SK-N-SH (cell line): ENCODE measurements at regions not wholly inside any gene's neighbourhood (a gene's known extent, or its start where the extent isn't known, plus 50 kb on each side); places are given as distances from the start of the nearest gene placed in this dataset.

ENCODE experiments used
- EP300 ChIP-seq, 2 experiments: IDR thresholded peaks; 2 replicates each; pipeline versions ENCODE4 v1.4.0 to v1.6.1; 2012; ENCODE audit warnings: borderline replicate concordance in 1 of 2, low read depth in 1 of 2, low read length in 1 of 2
- EZH2phosphoT487 ChIP-seq: fragments of 200-600 bp; sonication (generic); IDR thresholded peaks from 2 replicates; pipeline ENCODE4 v1.6.1; 2017; ENCODE audit warnings: low read depth, mixed run types, mild to moderate bottlenecking, antibody characterized with exemption, moderate library complexity, borderline replicate concordance
- FOXM1 ChIP-seq: IDR thresholded peaks from 2 replicates; pipeline ENCODE4 v1.4.0; 2012; ENCODE audit warnings: low read depth, mild to moderate bottlenecking
- GABPA ChIP-seq: IDR thresholded peaks from 2 replicates; pipeline ENCODE4 v1.4.0; 2012; ENCODE audit warnings: low read depth, mild to moderate bottlenecking
- JUND ChIP-seq: IDR thresholded peaks from 2 replicates; pipeline ENCODE4 v1.4.0; 2012
- MEF2A ChIP-seq: IDR thresholded peaks from 2 replicates; pipeline ENCODE4 v1.4.0; 2012; ENCODE audit warnings: low read depth, borderline replicate concordance
- POLR2AphosphoS5 ChIP-seq: IDR thresholded peaks from 2 replicates; pipeline ENCODE4 v1.6.1; 2012; ENCODE audit warnings: low read depth, low read length
- SIN3A ChIP-seq: IDR thresholded peaks from 2 replicates; pipeline ENCODE4 v1.6.1; 2012; ENCODE audit warnings: low read depth, mild to moderate bottlenecking, low read length, moderate library complexity, borderline replicate concordance
- SMC3 ChIP-seq: IDR thresholded peaks from 2 replicates; pipeline ENCODE4 v1.6.1; 2012; ENCODE audit warnings: low read depth, low read length, improper control_type of control experiment
- TAF1 ChIP-seq: IDR thresholded peaks from 2 replicates; pipeline ENCODE4 v1.6.1; 2012; ENCODE audit warnings: low read depth, mild to moderate bottlenecking, low read length, moderate library complexity, borderline replicate concordance
- YY1 ChIP-seq: IDR thresholded peaks from 2 replicates; pipeline ENCODE4 v1.4.0; 2012; ENCODE audit warnings: low read depth, mild to moderate bottlenecking
- TF ChIP-seq, protein P1 (sequence below): IDR thresholded peaks from 2 replicates; pipeline ENCODE4 v1.4.0; 2012; ENCODE audit warnings: low read depth
- TF ChIP-seq, protein P2 (sequence below): fragments of 200-600 bp; sonication (generic); IDR thresholded peaks from 2 replicates; pipeline ENCODE4 v1.6.1; 2017; ENCODE audit warnings: antibody characterized with exemption, mild to moderate bottlenecking, moderate library complexity

DNA sequence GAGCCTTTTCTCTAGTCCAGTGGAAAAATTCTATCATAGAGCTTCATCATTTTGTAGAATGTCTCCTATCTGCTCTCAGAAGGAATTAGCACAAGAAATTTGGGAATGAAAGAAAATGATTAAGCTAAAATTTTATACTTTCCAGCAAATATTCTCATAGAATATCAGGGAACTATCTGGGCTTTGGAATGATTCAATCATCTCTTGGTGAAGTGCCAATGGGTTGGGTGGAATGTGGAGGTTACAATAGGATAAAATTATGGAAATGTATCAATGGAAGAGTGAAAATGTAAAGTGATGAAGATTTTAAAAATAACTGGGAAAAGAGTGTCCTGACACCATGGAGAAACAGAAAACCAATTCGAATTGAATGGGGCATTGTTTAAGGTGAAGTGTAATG is 119.0 kb upstream of the MID1 start:
- TF ChIP-seq, protein P1, sequence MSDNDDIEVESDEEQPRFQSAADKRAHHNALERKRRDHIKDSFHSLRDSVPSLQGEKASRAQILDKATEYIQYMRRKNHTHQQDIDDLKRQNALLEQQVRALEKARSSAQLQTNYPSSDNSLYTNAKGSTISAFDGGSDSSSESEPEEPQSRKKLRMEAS = no peak
- no peak for TF ChIP-seq POLR2AphosphoS5
- TF ChIP-seq, protein P2, sequence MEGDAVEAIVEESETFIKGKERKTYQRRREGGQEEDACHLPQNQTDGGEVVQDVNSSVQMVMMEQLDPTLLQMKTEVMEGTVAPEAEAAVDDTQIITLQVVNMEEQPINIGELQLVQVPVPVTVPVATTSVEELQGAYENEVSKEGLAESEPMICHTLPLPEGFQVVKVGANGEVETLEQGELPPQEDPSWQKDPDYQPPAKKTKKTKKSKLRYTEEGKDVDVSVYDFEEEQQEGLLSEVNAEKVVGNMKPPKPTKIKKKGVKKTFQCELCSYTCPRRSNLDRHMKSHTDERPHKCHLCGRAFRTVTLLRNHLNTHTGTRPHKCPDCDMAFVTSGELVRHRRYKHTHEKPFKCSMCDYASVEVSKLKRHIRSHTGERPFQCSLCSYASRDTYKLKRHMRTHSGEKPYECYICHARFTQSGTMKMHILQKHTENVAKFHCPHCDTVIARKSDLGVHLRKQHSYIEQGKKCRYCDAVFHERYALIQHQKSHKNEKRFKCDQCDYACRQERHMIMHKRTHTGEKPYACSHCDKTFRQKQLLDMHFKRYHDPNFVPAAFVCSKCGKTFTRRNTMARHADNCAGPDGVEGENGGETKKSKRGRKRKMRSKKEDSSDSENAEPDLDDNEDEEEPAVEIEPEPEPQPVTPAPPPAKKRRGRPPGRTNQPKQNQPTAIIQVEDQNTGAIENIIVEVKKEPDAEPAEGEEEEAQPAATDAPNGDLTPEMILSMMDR = no peak
- TF ChIP-seq GABPA = no peak
- TF ChIP-seq EZH2phosphoT487 = no peak
- TF ChIP-seq TAF1 = no peak
- TF ChIP-seq EP300 (IDR thresholded peaks at IDR 0.05; ENCODE audit: borderline replicate concordance in 1 of 2, low read depth in 1 of 2, low read length in 1 of 2) = no peak
- TF ChIP-seq SMC3 = no peak
- TF ChIP-seq SIN3A = no peak
- no peak for TF ChIP-seq MEF2A
- TF ChIP-seq JUND = no peak
- no peak for TF ChIP-seq FOXM1
- TF ChIP-seq YY1 = no peak
